ENCODE measurements at regions not wholly inside any gene's neighbourhood (a gene's known extent, or its start where the extent isn't known, plus 50 kb on each side); places are given as distances from the start of the nearest gene placed in this dataset.

GRCh38 chr15:62380011-62380410 lies 214.9 kb upstream of the C2CD4B start:
- Histone ChIP-seq H3K27ac (no peak overlapping the region), H3K4me1 (no peaks in the 10 kb centered on the region), H3K36me3 (no peaks in the 10 kb centered on the region), H3K4me3 (no peak overlapping the region), H3K27me3 (replicated peaks in 1 of 7) (peaks cover 0 to 44% (median 0%) of the 10 kb centered on the region in 7 donors), H3K9me3 (no peaks in the 10 kb centered on the region)
- no peak for TF ChIP-seq POLR2A (IDR thresholded peaks at IDR 0.05)
- TF ChIP-seq POLR2AphosphoS5 (IDR thresholded peaks at IDR 0.05), result no peak
- TF ChIP-seq CTCF (IDR thresholded peaks at IDR 0.05 in 8 of 11, conservative IDR thresholded peaks at IDR 0.05 in 3 of 11), result no peak
- no peak for DNase-seq
- WGBS, 5 donors, result 74 to 84% (median 82%) methylated on average over 4 of the region's 4 CpGs
- intact Hi-C loops (cut with DNase I; ENCODE audit: low total_unique reads), result no loop called here

- WGBS, 5 donors, result 66 to 95% (median 79%) methylated on average over 1 of the region's 1 CpG
- Histone ChIP-seq H3K36me3 (no peaks in the 10 kb centered on the region), H3K27me3 (replicated peaks in 1 of 7) (peaks cover 0 to 44% (median 0%) of the 10 kb centered on the region in 7 donors), H3K4me3 (no peak overlapping the region), H3K4me1 (no peaks in the 10 kb centered on the region), H3K9me3 (no peaks in the 10 kb centered on the region), H3K27ac (no peak overlapping the region)
- intact Hi-C loops (cut with DNase I; ENCODE audit: low total_unique reads), result no loop called here
- TF ChIP-seq CTCF (IDR thresholded peaks at IDR 0.05 in 8 of 11, conservative IDR thresholded peaks at IDR 0.05 in 3 of 11) (no peak), POLR2AphosphoS5 (IDR thresholded peaks at IDR 0.05) (no peak), POLR2A (IDR thresholded peaks at IDR 0.05) (no peak)
- DNase-seq, result no peak
Measured at GRCh38 chr15:62382046-62382445, 217.0 kb upstream of the C2CD4B start.

GRCh38 chr15:62389885-62390790 lies 225.1 kb upstream of the C2CD4B start, which contains the start of gene TLN2:
Gene TLN2, plus strand, starts transcription at chr15:62390550.
- 0 to 1% (median 0%) methylated on average over 40 to 74 of the region's 74 CpGs for WGBS, 5 donors
- H3K36me3 ChIP-seq, result no peaks in the 10 kb centered on the region
- TF ChIP-seq POLR2AphosphoS5 (IDR thresholded peaks at IDR 0.05), result peak; percentile 77 to 86 (median 85)
- TF ChIP-seq POLR2A (IDR thresholded peaks at IDR 0.05), result peak in 1 of 3 donors; percentile 56
- TF ChIP-seq CTCF (IDR thresholded peaks at IDR 0.05 in 8 of 11, conservative IDR thresholded peaks at IDR 0.05 in 3 of 11), result no peak
- peak within 1 kb of the TSS; percentile 60 to 97 (median 92) for H3K4me3 ChIP-seq
- peaks cover 8 to 37% (median 26%) of the 10 kb centered on the region in 6 donors for H3K4me1 ChIP-seq
- intact Hi-C loops (cut with DNase I; ENCODE audit: low total_unique reads), result no loop called here
- H3K27me3 ChIP-seq (replicated peaks in 1 of 7), result peaks cover 0 to 47% (median 10%) of the 10 kb centered on the region in 7 donors
- H3K9me3 ChIP-seq, result no peaks in the 10 kb centered on the region
- H3K27ac ChIP-seq, result peak within 1 kb of the TSS; percentile 30 to 83 (median 70)
- DNase-seq, result peak; percentile 91
